ENCODE measurements at regions not wholly inside any gene's neighbourhood (a gene's known extent, or its start where the extent isn't known, plus 50 kb on each side); places are given as distances from the start of the nearest gene placed in this dataset.
"Not testable (repeated sequence)": the region's sequence is repeated elsewhere in the genome, so short reads cannot be mapped to it uniquely, and the experiment has no call there.

DNA sequence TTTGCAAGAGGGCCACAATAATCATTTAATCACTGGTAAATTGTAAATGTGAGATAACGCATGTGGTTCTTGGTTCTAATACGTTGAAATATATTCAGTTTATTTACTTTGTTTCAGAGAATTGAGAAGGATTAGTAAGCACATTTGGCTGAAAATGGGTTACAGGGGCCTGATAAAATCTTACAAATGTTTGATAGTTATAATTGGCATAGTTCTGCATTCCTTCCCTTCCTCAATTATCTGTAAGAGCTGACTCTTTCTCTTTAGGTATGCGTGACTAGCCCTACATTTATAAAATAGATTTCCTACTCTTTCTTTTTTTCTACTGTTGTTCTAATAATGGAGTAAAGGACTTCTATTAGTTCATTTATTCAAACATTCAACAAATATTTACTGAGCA, 685.2 kb downstream of the NUP35 start:
- no peak for DNase-seq (ENCODE audit: low spot score)

DNA sequence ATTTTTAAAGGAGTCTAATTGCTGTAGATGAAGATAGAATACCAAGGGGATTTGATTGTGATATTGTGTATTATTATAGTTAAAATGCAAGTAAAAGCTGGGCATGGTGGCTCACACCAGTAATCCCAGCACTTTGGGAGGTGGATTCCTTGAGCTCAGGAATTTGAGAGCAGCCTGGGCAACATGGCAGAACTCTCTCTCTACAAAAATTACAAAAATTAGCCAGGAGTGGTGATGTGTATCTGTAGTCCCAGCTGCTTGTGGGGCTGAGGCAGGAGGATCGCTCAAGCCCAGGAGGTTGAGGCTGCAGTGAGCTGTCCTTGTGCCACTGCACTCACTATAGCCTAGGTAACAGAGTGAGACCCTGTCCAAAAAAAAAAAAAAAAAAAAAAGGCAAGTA, 687.0 kb downstream of the NUP35 start:
- no peak for DNase-seq (ENCODE audit: low spot score)

GRCh38 chr2:183812091-183812490, 687.8 kb downstream of the NUP35 start:
- no peak for DNase-seq (ENCODE audit: low spot score)

GRCh38 chr2:183825710-183826109, 701.5 kb downstream of the NUP35 start:
- no peak for DNase-seq (ENCODE audit: low spot score)

DNA sequence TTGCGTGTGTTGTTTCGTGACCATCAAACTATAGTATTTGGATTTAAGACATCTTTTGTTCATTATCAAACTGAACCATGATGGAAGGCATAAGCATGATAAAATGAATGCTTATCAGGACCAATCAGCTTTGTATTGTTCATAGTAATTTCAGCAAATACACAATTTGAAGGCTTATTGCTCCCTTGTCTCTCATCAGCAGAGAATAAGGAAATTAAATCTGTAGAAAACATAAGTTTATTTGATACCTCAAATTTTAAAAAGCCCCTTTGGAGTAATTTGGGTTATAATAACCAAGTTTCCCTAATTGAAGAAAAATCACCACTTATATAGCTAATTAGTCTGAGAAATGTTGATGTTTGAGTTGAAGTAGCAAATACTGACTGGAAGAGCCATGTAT, 705.7 kb downstream of the NUP35 start:
- DNase-seq (ENCODE audit: low spot score) = no peak

GRCh38 chr2:183837157-183837556, 712.9 kb downstream of the NUP35 start:
- no peak for DNase-seq (ENCODE audit: low spot score)

DNA sequence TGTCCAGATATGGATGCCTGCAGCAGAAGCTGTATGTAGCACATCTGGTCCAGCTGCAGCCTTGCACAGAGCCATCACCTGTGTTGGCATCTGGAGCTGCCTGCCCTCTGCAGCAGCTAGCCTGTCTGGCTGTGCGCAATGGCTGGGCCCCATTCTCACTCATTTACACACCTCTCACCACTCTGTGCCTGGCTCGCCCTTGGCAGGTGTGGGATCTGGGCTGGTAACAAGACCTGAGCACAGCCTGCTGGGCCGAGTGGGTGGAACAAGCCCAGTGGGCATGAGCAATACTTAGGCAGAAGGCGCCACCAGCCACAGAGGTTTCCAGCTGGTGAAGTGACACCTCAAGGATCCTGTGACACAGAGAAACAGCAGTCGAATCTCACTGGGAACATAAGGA, 714.1 kb downstream of the NUP35 start:
- no peak for DNase-seq (ENCODE audit: low spot score)

GRCh38 chr2:183840061-183840584, 715.9 kb downstream of the NUP35 start:
- DNase-seq (ENCODE audit: low spot score) = no peak

GRCh38 chr2:183849826-183850225, 725.6 kb downstream of the NUP35 start:
- DNase-seq (ENCODE audit: low spot score) = not testable (repeated sequence)

- DNase-seq (ENCODE audit: low spot score) = no peak
These were observed 734.9 kb downstream of the NUP35 start for GRCh38 chr2:183859129-183859528.

DNA sequence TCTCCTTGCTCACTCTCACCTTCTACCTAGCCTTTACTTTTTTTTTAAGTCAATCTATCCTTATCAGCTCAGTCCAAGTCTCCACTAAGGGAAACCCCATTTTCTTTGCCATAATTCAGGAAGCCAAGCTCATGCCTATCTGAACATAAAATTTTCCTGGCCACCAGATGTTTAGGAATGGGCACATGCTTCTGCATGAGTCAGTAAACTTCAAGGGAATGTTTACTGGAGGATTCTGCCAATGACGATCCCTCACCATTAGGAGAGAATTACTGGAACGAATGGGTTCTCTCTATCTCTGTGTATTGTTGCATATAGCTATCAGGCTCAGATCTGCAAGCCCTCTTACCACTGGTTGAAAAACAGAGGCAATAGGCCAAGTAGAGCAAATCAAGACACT, 731.7 kb upstream of the ZNF804A start:
- no peak for DNase-seq (ENCODE audit: low spot score)

GRCh38 chr2:183867206-183867605, 731.1 kb upstream of the ZNF804A start:
- no peak for DNase-seq (ENCODE audit: low spot score)

DNA sequence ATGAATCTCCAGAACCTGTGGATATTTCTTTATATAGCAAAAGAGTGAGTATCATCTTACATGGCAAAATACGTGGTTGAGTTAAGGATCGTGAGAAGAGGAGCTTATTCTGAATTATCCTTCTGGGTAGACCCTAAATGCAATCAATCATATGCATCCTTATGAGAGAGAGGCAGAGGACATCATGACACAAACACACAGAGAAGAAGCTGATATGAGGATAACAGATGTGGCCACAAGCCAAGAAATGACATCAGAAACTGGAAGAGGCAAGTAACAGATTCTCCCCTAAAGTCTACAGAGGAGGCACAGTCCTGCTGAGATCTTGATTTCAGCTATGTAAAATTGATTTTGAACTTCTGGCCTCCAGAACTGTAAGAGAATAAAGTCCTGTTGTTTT, 730.2 kb upstream of the ZNF804A start:
- DNase-seq (ENCODE audit: low spot score) = no peak

DNA sequence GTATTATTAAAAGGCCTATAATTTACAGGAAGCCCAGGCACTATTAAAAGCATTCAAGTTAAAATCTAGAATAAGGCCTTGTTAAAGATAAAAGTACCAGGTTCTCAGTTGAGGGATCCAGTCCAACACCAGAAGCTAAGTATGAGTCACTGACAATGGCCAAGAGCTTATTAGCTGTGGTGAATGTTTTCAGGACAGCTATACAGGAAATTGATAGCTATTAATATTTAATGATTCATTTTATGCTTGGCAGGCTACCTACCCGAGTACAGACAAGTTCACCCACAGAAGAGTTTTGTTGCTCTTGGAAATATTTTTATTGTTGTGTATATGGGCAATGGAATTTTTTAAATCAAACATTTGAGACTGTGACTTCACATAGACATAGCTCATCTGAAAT, 729.6 kb upstream of the ZNF804A start:
- DNase-seq (ENCODE audit: low spot score) = no peak

DNA sequence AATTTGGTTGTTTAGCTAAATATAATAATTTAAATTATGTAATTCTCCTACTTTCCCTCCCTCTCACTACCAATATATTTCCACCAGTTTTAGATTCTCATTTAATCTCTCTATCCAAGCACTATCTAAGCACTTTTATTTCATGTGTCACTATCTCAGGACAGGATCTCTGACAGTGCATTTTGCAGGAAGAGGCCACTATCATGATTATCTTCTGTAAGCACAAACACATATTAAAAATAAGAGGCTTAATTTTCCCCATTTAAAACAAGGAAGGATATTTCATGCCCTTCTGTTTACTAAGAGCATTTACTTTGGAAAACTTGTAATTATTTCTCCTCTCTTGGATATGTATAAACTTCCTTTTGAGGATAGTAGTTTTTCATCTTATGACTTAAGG, 726.2 kb upstream of the ZNF804A start:
- no peak for DNase-seq (ENCODE audit: low spot score)

DNA sequence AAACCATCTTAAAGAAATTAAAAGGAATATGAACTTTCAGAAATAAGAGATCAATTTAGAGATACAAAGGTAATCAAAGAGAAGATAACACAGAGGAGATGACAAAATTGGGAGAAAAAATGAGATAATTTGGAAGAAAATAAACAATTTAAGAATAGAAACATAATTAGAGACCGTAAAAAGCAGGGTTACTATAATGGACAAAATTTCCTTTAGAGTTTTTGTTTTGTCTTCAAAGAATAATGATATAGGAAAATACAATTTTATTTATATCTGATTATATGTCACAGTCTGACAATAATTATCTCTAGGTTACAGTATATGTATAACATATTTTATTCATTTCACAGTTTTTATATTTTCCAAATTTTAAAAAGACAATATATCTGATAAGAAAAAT, 716.4 kb upstream of the ZNF804A start:
- no peak for DNase-seq (ENCODE audit: low spot score)

- DNase-seq (ENCODE audit: low spot score) = no peak
These were observed 705.9 kb upstream of the ZNF804A start for GRCh38 chr2:183892315-183892941.

DNA sequence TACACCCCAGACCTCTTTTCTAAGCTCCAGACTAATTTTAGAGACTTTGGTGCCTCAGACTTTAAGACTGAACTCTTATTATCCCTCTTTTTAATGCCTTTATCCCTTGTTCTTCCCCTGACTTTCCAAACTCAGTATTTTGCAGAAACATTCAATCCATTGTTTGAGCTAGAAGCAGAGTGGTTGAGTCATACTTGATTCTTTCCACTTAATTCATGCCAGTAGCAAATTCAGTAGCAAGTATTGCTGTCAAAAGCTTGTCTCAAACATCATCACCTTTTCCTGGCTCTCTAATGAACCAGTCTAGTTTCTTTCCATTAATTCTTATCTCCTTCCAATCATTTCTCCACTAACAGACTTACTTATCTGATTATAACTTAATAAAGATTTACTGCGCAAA, 699.7 kb upstream of the ZNF804A start:
- no peak for DNase-seq (ENCODE audit: low spot score)

GRCh38 chr2:183901931-183902330, 696.4 kb upstream of the ZNF804A start:
- no peak for DNase-seq (ENCODE audit: low spot score)

DNA sequence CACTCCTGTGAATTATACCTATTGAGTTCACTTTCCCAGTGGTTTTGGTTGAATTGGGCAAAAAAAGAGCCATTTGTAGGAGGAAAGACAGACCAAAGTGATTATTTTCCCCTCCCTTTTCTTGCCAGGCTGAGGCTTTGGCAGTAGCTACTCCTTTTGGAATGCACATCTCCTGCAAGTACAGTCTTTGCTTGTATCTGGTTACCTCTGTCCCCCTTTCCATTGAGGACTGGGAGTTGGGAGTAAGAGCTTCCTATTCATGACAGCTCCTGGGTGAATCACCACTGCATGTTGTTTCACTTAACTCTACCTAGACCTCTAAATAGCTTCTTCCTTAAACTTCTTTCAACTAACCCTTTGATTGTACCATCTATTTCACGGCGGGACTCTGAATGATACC, 695.3 kb upstream of the ZNF804A start:
- DNase-seq (ENCODE audit: low spot score) = no peak

GRCh38 chr2:183916041-183916440, 682.3 kb upstream of the ZNF804A start:
- not testable (repeated sequence) for DNase-seq (ENCODE audit: low spot score)

DNA sequence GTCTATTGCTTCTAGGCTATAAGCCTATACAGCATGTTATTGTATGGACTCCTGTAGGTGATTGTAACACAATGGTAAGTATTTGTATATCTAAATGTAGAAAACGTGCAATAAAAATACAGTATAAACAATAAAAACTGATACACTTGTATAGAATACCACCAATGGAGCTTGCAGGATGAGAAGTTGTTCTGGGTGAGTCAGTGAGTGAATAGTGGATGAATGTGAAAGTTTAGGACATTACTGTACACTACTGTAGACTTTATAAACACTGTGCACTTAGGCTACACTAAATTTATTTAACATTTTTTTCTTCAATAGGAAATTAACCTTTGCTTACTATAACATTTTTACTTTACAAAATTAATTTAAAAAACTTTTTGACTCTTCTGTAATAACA, 679.2 kb upstream of the ZNF804A start:
- DNase-seq (ENCODE audit: low spot score) = no peak

DNA sequence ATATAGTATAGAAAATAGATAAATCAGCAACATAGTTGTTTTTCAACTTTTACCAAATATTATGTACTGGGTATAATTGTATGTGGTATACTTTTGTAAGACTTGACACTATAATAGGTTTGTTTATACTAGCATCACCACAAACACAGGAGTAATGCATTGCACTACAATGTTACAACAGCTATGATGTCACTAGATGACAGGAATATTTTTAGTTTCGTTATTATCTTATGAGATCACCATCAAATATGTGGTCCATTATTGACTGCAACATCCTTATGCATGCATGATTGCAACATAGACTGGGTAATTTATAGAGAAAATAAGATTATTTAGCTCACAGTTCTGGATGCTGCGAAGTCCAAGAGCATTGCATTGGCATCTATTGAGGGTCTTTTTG, 678.4 kb upstream of the ZNF804A start:
- DNase-seq (ENCODE audit: low spot score) = no peak

DNA sequence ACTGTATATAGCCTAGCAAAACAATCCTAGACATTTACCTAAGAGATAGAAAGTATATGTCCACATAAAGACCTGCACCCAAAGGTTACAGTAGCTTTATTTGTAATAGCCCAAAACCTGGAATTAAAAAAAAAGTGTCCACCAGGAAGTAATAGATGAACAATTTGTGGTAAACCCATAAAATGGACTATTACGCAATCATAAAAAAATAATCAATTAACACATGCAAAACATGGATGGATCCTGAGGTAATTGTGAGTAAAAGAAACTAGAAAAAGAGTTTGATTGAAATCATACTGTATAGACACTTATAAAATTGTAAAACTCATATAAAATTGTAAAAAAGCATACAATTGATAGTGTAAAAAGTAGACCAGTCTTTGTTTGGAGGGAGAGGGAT, 673.0 kb upstream of the ZNF804A start:
- DNase-seq (ENCODE audit: low spot score) = no peak

- DNase-seq (ENCODE audit: low spot score) = no peak
These were observed 671.9 kb upstream of the ZNF804A start for GRCh38 chr2:183926433-183926832.
